Mucosa of descending colon (tissue), 3 donors: ENCODE measurements at regions not wholly inside any gene's neighbourhood (a gene's known extent, or its start where the extent isn't known, plus 50 kb on each side); places are given as distances from the start of the nearest gene placed in this dataset.
"Not testable (repeated sequence)": the region's sequence is repeated elsewhere in the genome, so short reads cannot be mapped to it uniquely, and the experiment has no call there.

Source experiments
- ATAC-seq: fragments of 200-7000 bp; cut with Tn5 transposase; one replicate; pipeline ENCODE4 v1.9.1; 2020; ENCODE audit warnings: mild to moderate bottlenecking, moderate library complexity
- DNase-seq, 3 donors: peaks; one replicate each; pipeline ENCODE4 v3.0.0-alpha.2; 2020
- H3K36me3 ChIP-seq: fragments of 200-600 bp; one replicate; pipeline ENCODE4 v1.8.0; 2021; ENCODE audit warnings: low read depth, mild to moderate bottlenecking
- H3K4me1 ChIP-seq: fragments of 200-600 bp; one replicate; pipeline ENCODE4 v1.8.0; 2021; ENCODE audit warnings: low read depth, mild to moderate bottlenecking
- H3K4me3 ChIP-seq: fragments of 200-600 bp; one replicate; pipeline ENCODE4 v1.8.0; 2021; ENCODE audit warnings: mild to moderate bottlenecking
- H3K9me3 ChIP-seq: fragments of 200-600 bp; one replicate; pipeline ENCODE4 v1.8.0; 2021; ENCODE audit warnings: mild to moderate bottlenecking
- CTCF ChIP-seq: fragments of 200-600 bp; IDR thresholded peaks from one replicate; pipeline ENCODE4 v1.8.0; 2022; ENCODE audit warnings: antibody characterized with exemption, mild to moderate bottlenecking
- intact Hi-C, 2 donors: fragments of 100-400 bp; cut with DNase I in 1 of 2; cut with micrococcal nuclease in 1 of 2; formaldehyde crosslinking; loops; one replicate each; pipeline versions ENCODE4 v1.11.0 to v1.11.1; 2022; cut with DNase I, micrococcal nuclease
- donor health status: DM: no; HTN: no; CAD: no; lungs with moderate emphysema.
- donor health status: DM: no; HTN: no; CAD: no.
- donor health status: DM: no; HTN: yes; CAD: no.

DNA sequence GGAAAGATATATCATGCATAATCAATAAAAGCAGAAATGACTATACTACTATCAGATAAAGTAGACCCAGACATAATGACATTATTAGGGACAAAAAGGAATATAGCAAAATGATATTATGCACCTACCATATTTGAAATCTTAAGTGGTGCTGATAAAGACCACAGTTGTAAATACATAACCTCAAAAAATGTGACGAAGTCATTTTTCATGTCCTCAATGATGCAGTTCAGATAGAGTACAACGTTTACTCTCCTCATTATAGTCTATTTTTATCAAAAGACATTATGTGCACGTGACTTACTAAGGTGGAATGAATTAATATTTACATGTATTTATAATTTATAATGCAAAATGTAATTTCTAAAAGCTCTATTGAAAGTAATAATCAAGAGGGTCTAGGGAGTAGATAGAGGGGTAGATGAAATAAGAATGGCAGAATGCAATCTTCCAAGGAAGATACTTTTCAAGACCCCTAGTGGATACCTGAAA, 61.7 kb upstream of the TNFSF4 start:
- Histone ChIP-seq H3K9me3 (no peaks in the 10 kb centered on the region), H3K36me3 (no peaks in the 10 kb centered on the region), H3K4me3 (no peak overlapping the region), H3K4me1 (no peaks in the 10 kb centered on the region)
- no peak for TF ChIP-seq CTCF
- DNase-seq = no peak
- intact Hi-C loops = no loop called here
- ATAC-seq = no peak

GRCh38 chr1:173269490-173270230, 62.5 kb upstream of the TNFSF4 start:
- DNase-seq (no peak), ATAC-seq (no peak)
- intact Hi-C loops = no loop called here
- TF ChIP-seq CTCF = no peak
- Histone ChIP-seq H3K4me3 (no peak overlapping the region), H3K36me3 (no peaks in the 10 kb centered on the region), H3K4me1 (no peaks in the 10 kb centered on the region), H3K9me3 (no peaks in the 10 kb centered on the region)

GRCh38 chr1:173270243-173270642, 63.1 kb upstream of the TNFSF4 start:
- ATAC-seq (no peak), DNase-seq (no peak)
- Histone ChIP-seq H3K4me1 (no peaks in the 10 kb centered on the region), H3K4me3 (no peak overlapping the region), H3K36me3 (no peaks in the 10 kb centered on the region), H3K9me3 (no peaks in the 10 kb centered on the region)
- TF ChIP-seq CTCF = no peak
- intact Hi-C loops = no loop called here

- H3K4me3 ChIP-seq, ATAC-seq, H3K4me1 ChIP-seq, DNase-seq, intact Hi-C loops, H3K36me3 ChIP-seq, H3K9me3 ChIP-seq: not testable (repeated sequence)
These were observed 63.9 kb upstream of the TNFSF4 start for GRCh38 chr1:173271021-173271420.

GRCh38 chr1:173275496-173275895, 68.4 kb upstream of the TNFSF4 start:
- ATAC-seq (no peak), DNase-seq (no peak)
- intact Hi-C loops = no loop called here
- no peak for TF ChIP-seq CTCF
- H3K4me1 ChIP-seq = no peaks in the 10 kb centered on the region
- no peaks in the 10 kb centered on the region for H3K9me3 ChIP-seq
- no peak overlapping the region for H3K4me3 ChIP-seq
- no peaks in the 10 kb centered on the region for H3K36me3 ChIP-seq

DNA sequence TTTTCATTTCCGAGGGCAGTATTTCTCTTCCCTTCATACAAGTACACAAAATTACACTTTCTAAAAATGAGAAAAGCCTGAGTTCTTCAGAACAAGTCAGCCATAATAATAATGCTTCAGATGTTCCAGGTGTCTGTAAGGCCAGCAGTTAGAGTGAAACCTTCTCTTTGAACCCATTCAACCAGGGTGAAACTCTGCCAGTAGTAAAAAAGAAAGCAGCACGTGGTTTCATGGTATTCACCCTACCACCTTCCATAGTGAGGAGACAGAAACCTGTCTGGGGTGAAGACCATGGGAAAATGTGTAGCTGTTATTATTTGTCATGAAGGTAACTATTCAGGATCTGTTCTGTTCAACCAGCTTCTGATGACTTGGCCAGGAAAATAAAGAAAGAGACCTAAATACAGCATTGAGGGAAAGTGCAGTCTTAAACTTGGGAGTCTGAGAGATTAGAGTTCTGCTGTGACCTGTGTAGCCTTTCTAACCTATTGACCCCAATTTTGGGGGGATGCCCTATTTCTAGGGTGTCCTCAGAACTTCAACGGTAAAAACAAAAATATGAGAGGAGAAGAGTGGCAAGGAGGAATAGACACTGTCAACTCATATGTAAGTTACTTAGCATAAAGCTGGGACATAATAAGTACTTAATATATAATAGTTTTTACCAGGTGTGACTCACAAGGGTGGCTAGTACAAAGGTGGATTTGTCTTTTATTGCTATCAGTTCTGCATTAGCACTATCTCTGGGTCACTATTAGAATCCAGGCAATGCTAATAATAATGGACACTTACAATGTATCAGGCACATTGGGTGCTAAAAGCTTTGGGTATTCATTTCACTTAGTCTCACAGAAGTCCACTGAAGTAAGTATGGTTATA, 70.0 kb upstream of the TNFSF4 start:
- H3K4me3 ChIP-seq = no peak overlapping the region
- no peaks in the 10 kb centered on the region for H3K9me3 ChIP-seq
- no peak for DNase-seq
- H3K4me1 ChIP-seq = no peaks in the 10 kb centered on the region
- intact Hi-C loops = no loop called here
- no peak for TF ChIP-seq CTCF
- no peaks in the 10 kb centered on the region for H3K36me3 ChIP-seq
- no peak for ATAC-seq
